Epithelial cell of prostate (primary cell): ENCODE measurements at regions not wholly inside any gene's neighbourhood (a gene's known extent, or its start where the extent isn't known, plus 50 kb on each side); places are given as distances from the start of the nearest gene placed in this dataset.
"Not testable (repeated sequence)": the region's sequence is repeated elsewhere in the genome, so short reads cannot be mapped to it uniquely, and the experiment has no call there.

Source experiments
- DNase-seq: peaks from one replicate; pipeline ENCODE4 v3.0.0-alpha.2; 2011; ENCODE audit warnings: low read depth, low spot score
- H3K27ac ChIP-seq: fragments of 450-650 bp; 2 replicates; pipeline ENCODE4 v1.5.1; 2017; ENCODE audit warnings: mild to moderate bottlenecking

DNA sequence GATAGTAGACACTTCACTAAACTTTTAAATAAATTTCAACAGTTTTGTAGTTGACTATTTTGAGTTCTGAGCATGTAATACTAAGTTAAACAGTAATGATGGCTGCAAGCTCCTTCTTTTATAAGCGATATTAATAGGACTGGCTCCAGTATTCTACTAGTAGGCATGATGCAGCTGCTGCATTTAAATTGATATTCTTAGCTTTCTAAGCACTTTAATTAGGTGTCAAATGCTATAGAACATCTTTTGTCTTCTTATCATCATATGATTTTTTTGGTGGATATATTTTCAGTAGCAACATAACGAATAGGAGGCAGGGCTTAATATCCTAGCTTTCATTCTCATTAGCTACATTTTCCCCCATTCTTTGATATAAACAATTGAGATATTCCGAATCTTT is 141.1 kb downstream of the FBXO4 start:
- DNase-seq: no peak
- no peak overlapping the region for H3K27ac ChIP-seq

DNA sequence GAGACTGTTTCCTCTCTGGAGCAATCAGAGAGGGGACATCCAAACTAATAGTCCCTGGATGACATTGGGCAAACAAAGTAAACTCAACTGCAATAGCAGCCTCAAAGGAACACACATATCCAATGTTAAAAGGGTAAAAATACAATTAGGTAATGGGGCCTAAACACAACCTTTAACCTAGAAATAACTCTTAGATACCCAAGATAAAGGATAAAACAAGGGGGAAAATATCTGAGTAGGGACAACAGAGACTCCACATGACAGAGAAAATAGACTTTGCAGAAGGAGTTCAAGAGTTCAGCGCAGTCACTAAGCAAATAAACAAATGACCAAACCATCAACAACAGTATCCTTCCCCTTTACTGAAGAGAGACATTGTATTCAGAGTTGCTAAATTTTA is 149.3 kb downstream of the FBXO4 start:
- no peak for DNase-seq
- H3K27ac ChIP-seq: no peak overlapping the region

DNA sequence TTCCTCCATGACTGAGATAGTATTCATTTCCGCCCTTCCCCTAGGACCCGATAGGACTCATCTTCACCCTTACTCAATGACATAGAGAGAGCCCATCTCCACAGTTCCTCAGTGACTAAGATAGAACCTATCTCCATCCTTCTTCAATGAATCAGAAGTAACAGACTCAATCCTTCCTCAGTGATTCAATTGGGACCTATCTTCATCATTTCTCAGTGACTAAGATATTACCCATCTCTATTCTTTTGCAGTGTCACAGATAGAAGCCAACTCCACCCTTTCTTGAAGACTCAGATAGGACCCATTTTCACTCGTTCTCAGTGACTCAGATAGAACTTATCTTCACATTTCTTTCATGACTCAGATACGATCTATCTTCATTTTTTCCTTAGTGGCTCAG is 164.6 kb downstream of the FBXO4 start:
- H3K27ac ChIP-seq: no peak overlapping the region
- DNase-seq: no peak

DNA sequence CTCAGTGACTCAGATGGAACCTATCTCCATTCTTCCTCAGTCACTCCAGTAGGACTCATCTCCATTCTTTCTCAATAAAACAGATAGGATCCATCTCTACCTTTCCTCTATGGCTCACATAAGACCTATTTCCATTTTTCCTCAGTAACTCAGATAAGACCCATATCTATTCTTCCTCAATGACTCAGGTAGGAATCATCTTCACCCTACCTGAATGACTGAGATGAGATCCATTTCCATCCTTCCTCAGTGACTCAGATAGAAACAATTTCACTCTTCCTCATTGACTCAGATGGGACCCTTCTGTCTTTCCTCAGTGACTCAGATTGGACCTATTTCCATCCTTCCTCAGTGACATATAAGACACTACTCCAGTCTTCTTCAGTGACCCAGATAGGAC is 165.1 kb downstream of the FBXO4 start:
- DNase-seq: no peak
- H3K27ac ChIP-seq: no peak overlapping the region

DNA sequence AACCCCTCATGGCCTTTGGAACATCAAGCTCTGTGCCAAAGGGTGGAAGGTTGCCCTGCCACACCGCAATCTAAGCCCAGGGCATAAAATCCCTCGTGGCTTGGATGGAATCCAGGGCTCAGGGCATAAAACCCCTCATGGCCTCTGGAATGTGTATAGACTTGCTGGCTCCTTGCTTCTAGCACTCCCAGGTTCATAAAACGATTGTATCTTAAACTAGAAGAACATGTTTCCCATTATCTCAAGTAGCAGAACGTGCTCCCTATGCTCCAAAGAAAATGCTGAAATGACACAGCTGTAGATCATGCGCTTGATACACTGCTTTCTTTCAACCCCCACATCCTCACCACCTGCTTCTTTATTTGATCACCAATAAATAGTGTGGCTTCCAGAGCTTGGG is 174.8 kb downstream of the FBXO4 start:
- not testable (repeated sequence) for H3K27ac ChIP-seq, DNase-seq

DNA sequence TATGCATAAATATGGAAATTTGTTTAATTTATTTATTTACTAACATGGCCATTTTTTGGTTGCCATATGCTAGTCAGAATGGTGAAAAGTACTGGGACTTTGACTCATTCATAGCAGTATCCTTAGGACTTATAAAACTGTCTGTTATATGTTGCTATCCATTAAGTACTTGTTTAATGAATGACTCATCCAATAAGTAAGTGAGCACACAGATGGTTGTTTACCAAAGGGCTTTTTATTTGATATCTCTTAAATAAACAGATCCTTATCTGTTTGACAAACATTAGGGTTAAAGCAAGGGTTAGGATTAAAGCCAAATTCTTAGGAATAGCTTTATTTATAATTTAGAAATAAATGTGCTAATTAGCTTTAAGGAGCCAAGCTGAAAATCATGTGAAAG is 183.4 kb downstream of the FBXO4 start:
- H3K27ac ChIP-seq: no peak overlapping the region
- peak; percentile 66 for DNase-seq

DNA sequence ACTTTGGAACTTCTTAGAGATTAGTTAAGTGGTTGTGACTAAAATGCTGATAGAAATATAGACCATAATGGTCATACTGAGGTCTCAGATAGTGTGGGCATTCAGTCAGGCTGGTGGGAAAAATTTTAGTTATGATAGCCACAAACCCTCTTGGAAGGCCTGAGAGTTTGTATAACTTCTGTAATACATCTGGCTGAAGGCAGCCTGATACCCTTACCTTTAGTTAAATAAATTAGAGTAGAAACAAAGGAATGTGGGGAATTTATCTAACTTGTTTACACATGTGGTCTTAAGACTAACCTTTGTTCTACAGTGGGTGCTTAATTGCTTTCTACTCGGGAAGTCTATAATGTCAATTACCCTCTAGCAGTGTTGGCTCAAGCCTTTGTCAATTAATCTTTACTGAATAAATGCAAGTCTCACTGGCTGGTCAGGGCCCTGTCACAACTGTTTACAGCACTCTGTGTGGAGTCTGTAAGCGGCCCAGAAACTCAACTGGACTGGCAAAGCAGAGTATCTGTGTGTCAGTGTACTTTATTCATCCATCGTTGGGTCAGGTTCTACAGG is 184.0 kb downstream of the FBXO4 start:
- DNase-seq: no peak
- H3K27ac ChIP-seq: no peak overlapping the region

DNA sequence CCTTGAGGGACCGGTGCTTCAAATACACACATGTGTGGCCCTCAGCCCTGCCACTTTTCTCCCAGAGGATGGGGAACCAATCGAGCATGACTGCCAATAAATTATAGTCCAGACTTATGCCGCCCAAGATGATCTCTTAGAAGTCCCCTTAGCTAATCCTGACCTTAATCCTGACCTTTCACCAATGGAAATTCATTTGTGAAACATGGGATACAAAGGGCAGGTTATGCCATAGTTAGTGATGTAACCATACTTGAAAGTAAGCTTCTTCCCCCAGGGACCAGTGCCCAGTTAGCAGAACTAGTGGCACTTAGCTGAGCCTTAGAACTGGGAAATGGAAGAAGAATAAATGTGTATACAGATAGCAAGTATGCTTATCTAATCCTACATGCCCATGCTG is 190.6 kb downstream of the FBXO4 start:
- DNase-seq, H3K27ac ChIP-seq: not testable (repeated sequence)

DNA sequence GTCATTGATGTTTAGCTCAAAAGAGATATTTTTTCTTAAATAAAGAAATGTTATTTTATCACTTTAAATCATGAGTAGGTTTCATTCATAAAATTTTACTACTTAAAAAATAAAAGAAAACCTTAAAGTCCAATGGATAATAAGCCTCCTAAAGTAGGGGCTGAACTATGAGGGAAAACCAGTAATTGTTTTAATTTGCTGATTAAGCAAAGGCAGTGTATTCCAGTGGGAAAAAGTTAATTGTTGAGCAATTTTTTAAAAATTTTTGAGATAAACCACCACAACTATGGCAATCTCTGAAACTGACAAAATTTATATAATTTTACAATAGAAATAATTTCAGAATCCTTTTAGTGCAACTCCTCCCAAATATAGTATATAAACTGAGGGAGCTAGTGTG is 195.0 kb downstream of the FBXO4 start:
- H3K27ac ChIP-seq: no peak overlapping the region
- DNase-seq: no peak

DNA sequence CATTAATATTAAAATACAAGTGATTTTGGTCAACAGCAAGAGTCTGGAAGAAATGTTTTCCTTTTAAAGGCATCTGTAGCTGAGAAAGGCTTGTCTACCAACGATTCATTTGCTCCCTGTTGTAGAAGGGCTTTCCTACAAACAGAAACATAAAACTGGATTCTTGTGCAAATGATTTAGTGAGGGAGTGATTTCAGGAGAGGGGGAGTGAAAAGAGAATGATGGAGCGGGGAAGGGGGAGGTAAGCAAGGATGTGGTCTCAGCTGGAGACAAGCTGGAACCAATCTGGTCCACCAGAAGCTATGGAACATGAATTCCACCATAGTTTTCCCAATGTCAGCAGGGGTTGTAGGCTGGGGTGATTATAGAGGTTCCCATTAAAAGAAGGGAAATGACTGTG is 196.3 kb downstream of the FBXO4 start:
- DNase-seq: no peak
- H3K27ac ChIP-seq: no peak overlapping the region

DNA sequence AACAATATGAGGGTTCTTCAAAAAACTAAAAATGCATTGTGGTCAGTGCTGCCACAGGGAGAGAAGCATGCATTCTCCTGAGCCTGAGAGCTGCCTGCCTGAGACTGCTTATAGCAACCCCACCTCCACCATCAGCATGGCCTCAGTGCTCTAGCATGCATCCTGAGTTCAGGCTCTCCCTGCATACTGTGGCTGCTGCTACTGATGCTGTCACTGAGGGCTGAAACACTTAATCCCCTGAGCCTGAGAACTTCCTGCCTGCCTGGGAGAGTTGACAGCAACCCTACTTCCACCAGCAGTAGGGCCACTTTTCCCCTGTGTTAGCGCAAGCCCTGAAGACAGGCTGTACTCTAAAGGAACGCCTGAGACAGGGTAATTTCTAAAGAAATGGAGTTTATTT is 206.0 kb downstream of the FBXO4 start:
- no peak for DNase-seq
- H3K27ac ChIP-seq: no peak overlapping the region

DNA sequence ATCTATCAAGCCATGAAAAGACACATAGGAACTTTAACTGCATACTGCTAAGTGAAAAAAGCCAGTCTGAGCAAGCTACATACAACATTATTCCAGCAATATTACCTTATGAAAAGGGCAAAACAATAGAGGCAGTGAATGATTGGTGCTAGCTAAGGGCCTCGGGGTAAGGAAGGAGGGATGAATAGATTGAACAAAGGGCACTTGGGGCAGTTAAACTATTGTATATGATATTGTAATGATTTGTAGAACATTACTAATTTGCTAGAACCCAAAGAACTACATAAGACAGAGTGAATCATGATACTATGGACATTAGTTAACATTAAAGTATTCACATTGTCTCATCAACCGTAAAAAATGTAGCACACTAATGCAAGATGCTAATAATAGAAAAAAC is 218.3 kb downstream of the FBXO4 start:
- no peak overlapping the region for H3K27ac ChIP-seq
- DNase-seq: no peak

DNA sequence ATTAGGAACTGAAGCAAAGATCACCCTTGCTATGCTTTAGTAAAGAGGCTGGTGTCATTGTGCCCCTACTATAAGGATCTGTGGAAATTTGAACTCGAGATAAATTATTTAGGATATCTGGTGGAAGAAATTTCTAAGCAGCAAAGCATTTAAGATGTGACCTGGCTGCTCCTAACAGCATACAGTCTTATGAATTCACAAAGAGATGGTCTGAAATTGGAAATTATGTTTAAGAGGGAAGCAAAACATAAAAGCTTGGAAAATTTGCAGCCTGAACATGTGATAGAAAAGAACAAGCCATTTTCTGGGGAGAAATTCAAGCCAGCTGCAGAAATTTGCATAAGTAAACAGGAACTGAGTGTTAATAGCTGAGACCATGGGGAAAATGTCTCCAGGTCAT is 223.7 kb downstream of the FBXO4 start:
- DNase-seq: no peak
- no peak overlapping the region for H3K27ac ChIP-seq

DNA sequence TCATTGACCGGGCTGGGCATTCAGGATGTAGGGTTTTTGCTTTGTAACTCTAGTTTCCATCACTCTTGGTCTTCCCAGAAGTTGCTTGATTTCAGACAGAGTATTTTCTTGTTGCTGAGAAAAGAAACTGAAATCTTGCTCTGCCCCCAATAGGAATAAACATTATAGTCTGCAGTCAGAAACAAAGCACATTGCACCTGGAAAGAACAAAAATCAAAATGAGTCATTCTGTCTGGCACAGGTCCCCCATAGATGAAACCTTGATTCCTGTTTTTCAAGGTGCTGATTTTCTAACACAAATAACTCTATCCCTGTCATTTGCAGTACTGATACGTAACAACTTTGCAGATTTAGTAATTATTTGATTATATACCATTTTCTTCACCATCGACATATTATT is 232.1 kb downstream of the FBXO4 start:
- H3K27ac ChIP-seq: no peak overlapping the region
- no peak for DNase-seq

DNA sequence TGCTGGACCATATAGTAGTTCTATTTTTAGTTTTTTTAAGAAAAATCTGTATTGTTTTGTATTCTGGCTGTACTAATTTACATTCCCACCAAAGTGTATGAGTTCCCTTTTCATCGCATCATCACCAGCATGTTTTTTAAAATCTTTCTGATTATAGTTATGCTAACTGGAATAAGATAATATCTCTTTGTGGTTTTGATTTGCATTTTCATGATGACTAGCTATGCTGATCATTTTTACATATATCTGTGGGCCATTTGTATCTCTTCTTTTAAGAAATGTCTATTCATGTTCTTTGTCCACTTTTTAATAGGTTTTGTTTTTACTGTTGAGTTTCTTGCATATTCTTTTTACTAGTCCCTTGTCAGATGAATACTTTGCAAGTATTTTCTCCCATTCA is 238.0 kb downstream of the FBXO4 start:
- no peak overlapping the region for H3K27ac ChIP-seq
- DNase-seq: no peak

DNA sequence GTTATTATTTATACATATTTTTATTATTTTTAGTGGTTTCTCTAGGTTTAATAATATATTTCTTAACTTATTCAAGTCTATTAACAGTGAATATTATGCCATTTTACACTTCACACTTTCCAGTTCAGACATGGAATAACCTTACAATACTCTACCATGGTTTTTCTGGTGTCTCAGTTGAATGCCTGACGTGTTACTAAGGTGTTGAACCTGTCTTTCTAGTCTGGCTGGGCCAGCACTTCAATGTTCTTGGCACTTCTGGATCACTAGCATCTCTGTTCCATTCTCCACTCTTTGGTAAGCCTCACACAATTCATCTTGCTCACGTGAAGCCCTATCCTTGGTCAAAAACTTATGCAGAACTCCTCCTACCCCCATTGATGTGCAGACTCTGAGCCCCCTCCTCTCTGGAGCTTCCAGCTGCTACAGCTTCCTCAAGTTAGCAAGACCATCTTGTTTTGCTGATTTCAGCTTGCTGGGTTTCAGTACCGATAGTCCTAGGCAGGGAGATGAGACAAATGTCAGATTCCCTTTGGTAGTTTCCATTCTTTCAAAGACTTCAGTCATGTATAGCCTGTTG is 243.1 kb downstream of the FBXO4 start:
- peak; percentile 6 for DNase-seq
- no peak overlapping the region for H3K27ac ChIP-seq

DNA sequence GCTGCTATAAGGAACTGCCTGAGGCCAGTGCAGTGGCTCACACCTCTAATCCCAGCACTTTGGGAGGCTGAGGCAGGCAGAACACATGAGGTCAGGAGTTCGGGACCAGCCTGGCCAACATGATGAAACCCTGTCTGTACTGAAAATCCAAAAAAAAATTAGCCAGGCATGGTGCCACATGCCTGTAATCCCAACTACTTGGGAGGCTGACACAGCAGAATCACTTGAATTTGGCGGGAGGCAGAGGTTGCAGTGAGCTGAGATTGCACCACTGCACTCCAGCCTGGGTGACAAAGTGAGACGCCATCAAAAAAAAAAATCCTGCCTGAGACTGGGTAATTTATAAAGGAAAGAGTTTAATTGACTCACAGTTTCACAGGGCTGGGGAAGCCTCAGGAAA is 247.1 kb upstream of the GHR start:
- H3K27ac ChIP-seq, DNase-seq: not testable (repeated sequence)

DNA sequence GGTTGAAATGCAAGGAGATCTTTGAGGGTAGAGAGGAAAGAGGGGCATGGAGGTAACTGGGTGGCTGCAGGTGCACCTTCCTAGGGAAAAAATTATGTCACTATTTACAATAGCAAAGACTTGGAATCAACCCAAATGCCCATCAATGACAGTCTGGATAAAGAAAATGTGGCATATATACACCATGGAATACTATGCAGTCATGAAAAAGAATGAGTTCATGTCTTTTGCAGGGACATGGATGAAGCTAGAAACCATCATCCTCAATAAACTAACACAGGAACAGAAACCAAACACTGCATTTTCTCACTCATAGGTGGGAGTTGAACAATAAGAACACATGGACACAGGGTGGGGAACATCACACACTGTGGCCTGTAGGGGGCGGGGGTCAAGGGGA is 243.4 kb upstream of the GHR start:
- not testable (repeated sequence) for H3K27ac ChIP-seq, DNase-seq

DNA sequence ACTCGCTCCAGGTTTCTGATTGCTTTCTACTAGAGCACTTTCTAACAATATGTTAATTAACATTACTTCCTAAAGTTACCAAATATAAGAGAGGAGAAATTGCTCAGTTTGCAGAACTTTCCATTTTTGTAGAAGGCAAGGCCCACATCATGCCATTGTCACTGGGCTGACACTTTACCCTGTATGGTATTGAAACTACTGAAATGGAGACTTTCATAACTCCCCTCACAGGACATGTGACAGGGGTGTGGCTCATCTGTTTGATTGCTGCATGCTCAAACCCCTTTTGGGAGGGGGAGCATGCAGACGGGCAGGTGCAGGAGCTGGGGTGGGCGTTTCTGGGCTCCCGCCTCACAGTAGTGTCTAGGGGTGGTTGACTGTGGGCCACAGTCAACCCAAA is 206.3 kb upstream of the GHR start:
- no peak overlapping the region for H3K27ac ChIP-seq
- DNase-seq: no peak

DNA sequence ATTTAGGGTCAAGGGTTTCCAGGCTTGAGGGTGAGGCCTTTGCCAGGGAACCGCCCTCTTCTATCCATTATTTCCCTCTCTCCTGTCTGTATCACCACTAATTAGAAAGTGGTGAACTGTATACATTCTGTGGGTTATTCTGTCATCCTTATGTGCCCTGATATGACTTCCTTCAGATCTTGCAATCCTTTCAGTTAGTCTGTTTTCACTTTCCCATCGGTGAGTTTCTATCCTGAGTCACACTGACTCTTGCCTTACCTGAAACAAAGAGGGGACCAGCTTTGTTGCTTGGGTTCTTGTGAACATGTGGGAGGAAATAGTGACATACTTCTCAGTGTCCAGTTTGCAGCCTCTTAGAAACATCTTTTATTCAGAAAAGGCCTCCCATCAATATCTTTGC is 205.4 kb upstream of the GHR start:
- no peak for DNase-seq
- no peak overlapping the region for H3K27ac ChIP-seq

DNA sequence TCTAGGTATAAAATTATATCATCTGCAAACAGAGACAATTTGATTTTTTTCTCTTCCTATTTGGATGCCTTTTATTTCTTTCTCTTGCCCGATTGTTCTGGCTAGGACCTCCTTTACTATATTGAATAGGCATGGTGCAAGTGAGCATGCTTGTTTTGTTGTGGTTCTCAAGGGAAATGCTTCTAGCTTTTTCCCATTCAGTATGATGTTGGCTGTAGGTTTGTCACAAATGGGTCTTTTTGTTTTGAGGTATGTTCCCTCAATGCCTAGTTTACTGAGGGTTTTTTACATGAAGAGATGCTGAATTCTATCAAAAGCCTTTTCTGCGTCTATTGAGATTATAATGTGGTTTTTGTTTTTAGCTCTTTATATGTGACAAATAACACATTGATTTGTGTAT is 198.2 kb upstream of the GHR start:
- no peak for DNase-seq
- H3K27ac ChIP-seq: no peak overlapping the region

DNA sequence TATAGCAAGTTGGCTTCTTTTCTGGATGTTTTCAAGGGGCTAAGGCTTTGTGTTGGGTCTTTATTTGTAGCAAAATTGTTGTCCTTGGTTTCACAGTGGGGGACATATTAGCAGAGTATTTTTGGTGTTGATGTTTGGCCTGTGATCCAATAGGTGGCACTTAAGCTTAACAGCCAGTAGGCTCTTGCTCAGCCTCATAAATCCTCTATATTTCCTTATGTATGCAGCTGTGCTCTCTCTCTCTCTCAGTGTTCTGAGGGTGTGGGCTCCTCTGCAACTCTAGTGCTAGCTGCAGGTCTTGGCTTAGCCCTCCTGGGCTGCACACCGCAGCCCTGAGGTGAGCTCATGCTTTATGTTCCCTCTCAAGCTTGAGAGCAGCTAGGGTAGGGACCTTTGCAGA is 195.0 kb upstream of the GHR start:
- DNase-seq: no peak
- H3K27ac ChIP-seq: no peak overlapping the region

DNA sequence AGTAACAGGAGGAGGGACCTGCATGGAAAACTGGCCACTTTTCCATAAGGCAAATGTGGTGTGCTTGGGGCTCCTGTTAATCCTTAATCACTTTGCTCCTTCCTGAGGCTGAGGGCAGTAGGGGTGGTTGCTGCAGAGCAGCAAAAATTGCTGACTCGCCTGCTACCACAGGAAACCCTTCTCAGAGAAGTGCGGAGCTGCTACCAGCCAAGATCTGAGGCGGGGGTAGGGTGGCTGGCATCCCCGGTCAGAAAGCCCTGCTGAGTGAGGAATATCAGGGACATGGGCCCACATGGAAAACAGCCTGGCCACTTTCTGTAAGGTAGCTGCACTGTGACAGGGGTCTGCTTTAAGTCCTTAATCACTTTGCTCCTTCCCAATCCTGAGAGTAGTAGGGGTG is 192.4 kb upstream of the GHR start:
- H3K27ac ChIP-seq: no peak overlapping the region
- no peak for DNase-seq
